ENCODE measurements at regions not wholly inside any gene's neighbourhood (a gene's known extent, or its start where the extent isn't known, plus 50 kb on each side); places are given as distances from the start of the nearest gene placed in this dataset.

GRCh38 chr7:67616517-67616916 is 619.9 kb downstream of the TYW1 start:
- TF ChIP-seq CTCF (IDR thresholded peaks at IDR 0.05; ENCODE audit: insufficient read depth, low read length, poor library complexity, severe bottlenecking), result no peak
- Histone ChIP-seq H3K4me3 (ENCODE audit: low read depth, low read length) (no peak overlapping the region), H3K36me3 (ENCODE audit: control insufficient read depth, insufficient read depth, low read length) (no peaks in the 10 kb centered on the region), H3K27me3 (ENCODE audit: control insufficient read depth, insufficient read depth, low read length) (no peaks in the 10 kb centered on the region)
- DNase-seq (ENCODE audit: low read depth), result no peak

- no peaks in the 10 kb centered on the region for H3K27me3 ChIP-seq (ENCODE audit: control insufficient read depth, insufficient read depth, low read length)
- DNase-seq (ENCODE audit: low read depth), result no peak
- no peaks in the 10 kb centered on the region for H3K36me3 ChIP-seq (ENCODE audit: control insufficient read depth, insufficient read depth, low read length)
- TF ChIP-seq CTCF (IDR thresholded peaks at IDR 0.05; ENCODE audit: insufficient read depth, low read length, poor library complexity, severe bottlenecking), result no peak
- H3K4me3 ChIP-seq (ENCODE audit: low read depth, low read length), result no peak overlapping the region
Observed at GRCh38 chr7:67618556-67619162, 622.0 kb downstream of the TYW1 start.

- TF ChIP-seq CTCF (IDR thresholded peaks at IDR 0.05; ENCODE audit: insufficient read depth, low read length, poor library complexity, severe bottlenecking), result peak; percentile 4
- no peak overlapping the region for H3K4me3 ChIP-seq (ENCODE audit: low read depth, low read length)
- H3K27me3 ChIP-seq (ENCODE audit: control insufficient read depth, insufficient read depth, low read length), result no peaks in the 10 kb centered on the region
- no peaks in the 10 kb centered on the region for H3K36me3 ChIP-seq (ENCODE audit: control insufficient read depth, insufficient read depth, low read length)
- no peak for DNase-seq (ENCODE audit: low read depth)
Observed at GRCh38 chr7:67619175-67619574, 622.5 kb downstream of the TYW1 start.

- TF ChIP-seq CTCF (IDR thresholded peaks at IDR 0.05; ENCODE audit: insufficient read depth, low read length, poor library complexity, severe bottlenecking), result no peak
- DNase-seq (ENCODE audit: low read depth), result no peak
- no peak overlapping the region for H3K4me3 ChIP-seq (ENCODE audit: low read depth, low read length)
- H3K36me3 ChIP-seq (ENCODE audit: control insufficient read depth, insufficient read depth, low read length), result no peaks in the 10 kb centered on the region
- H3K27me3 ChIP-seq (ENCODE audit: control insufficient read depth, insufficient read depth, low read length), result no peaks in the 10 kb centered on the region
Observed at GRCh38 chr7:67620216-67620933, 623.7 kb downstream of the TYW1 start.

GRCh38 chr7:67621704-67622103 is 625.1 kb downstream of the TYW1 start:
- Histone ChIP-seq H3K36me3 (ENCODE audit: control insufficient read depth, insufficient read depth, low read length) (no peaks in the 10 kb centered on the region), H3K4me3 (ENCODE audit: low read depth, low read length) (no peak overlapping the region), H3K27me3 (ENCODE audit: control insufficient read depth, insufficient read depth, low read length) (no peaks in the 10 kb centered on the region)
- no peak for DNase-seq (ENCODE audit: low read depth)
- no peak for TF ChIP-seq CTCF (IDR thresholded peaks at IDR 0.05; ENCODE audit: insufficient read depth, low read length, poor library complexity, severe bottlenecking)
